Activated CD4-positive, alpha-beta T cell treated with anti-CD3 and anti-CD28 coated beads, Interleukin-2, amount 50 U/mL, for 16 hours (primary cell): ENCODE measurements at regions not wholly inside any gene's neighbourhood (a gene's known extent, or its start where the extent isn't known, plus 50 kb on each side); places are given as distances from the start of the nearest gene placed in this dataset.
"Not testable (repeated sequence)": the region's sequence is repeated elsewhere in the genome, so short reads cannot be mapped to it uniquely, and the experiment has no call there.

Experiments used
- DNase-seq: peaks from one replicate; pipeline ENCODE4 v3.0.0-alpha.2; 2020

GRCh38 chr3:5707794-5708193, 520.3 kb downstream of the EDEM1 start:
- DNase-seq = no peak

- DNase-seq = no peak
These were observed 522.2 kb downstream of the EDEM1 start for GRCh38 chr3:5709714-5710113.

GRCh38 chr3:5710718-5711117, 523.2 kb downstream of the EDEM1 start:
- no peak for DNase-seq

- DNase-seq = no peak
These were observed 529.7 kb downstream of the EDEM1 start for GRCh38 chr3:5717254-5717653.

GRCh38 chr3:5719668-5720067, 532.2 kb downstream of the EDEM1 start:
- DNase-seq = not testable (repeated sequence)

- no peak for DNase-seq
These were observed 538.3 kb downstream of the EDEM1 start for GRCh38 chr3:5725801-5726200.

- no peak for DNase-seq
These were observed 539.1 kb downstream of the EDEM1 start for GRCh38 chr3:5726621-5727020.

GRCh38 chr3:5727743-5728484, 540.4 kb downstream of the EDEM1 start:
- DNase-seq = no peak

- no peak for DNase-seq
These were observed 542.3 kb downstream of the EDEM1 start for GRCh38 chr3:5729852-5730251.

- DNase-seq = no peak
These were observed 543.6 kb downstream of the EDEM1 start for GRCh38 chr3:5731100-5731499.

- DNase-seq = no peak
These were observed 544.6 kb downstream of the EDEM1 start for GRCh38 chr3:5732081-5732480.

GRCh38 chr3:5733995-5734394, 546.5 kb downstream of the EDEM1 start:
- no peak for DNase-seq

- DNase-seq = no peak
These were observed 548.4 kb downstream of the EDEM1 start for GRCh38 chr3:5735896-5736295.

- no peak for DNase-seq
These were observed 551.9 kb downstream of the EDEM1 start for GRCh38 chr3:5739299-5739935.

GRCh38 chr3:5739949-5740348, 552.4 kb downstream of the EDEM1 start:
- no peak for DNase-seq

GRCh38 chr3:5741017-5741416, 553.5 kb downstream of the EDEM1 start:
- DNase-seq = no peak

GRCh38 chr3:5750091-5750490, 562.6 kb downstream of the EDEM1 start:
- no peak for DNase-seq

GRCh38 chr3:5750874-5751640, 563.5 kb downstream of the EDEM1 start:
- DNase-seq = no peak

GRCh38 chr3:5754602-5755001, 567.1 kb downstream of the EDEM1 start:
- DNase-seq = no peak

- no peak for DNase-seq
These were observed 568.9 kb downstream of the EDEM1 start for GRCh38 chr3:5756443-5756842.

- no peak for DNase-seq
These were observed 569.8 kb downstream of the EDEM1 start for GRCh38 chr3:5757213-5757804.

GRCh38 chr3:5758699-5759098, 571.2 kb downstream of the EDEM1 start:
- no peak for DNase-seq

- no peak for DNase-seq
These were observed 575.0 kb downstream of the EDEM1 start for GRCh38 chr3:5762506-5762905.

- DNase-seq = no peak
These were observed 579.3 kb downstream of the EDEM1 start for GRCh38 chr3:5766848-5767247.
